Vagina (tissue), 2 donors: ENCODE measurements at regions not wholly inside any gene's neighbourhood (a gene's known extent, or its start where the extent isn't known, plus 50 kb on each side); places are given as distances from the start of the nearest gene placed in this dataset.

Source experiments
- DNase-seq, 2 donors: peaks; one replicate each; pipeline ENCODE4 v3.0.0-alpha.2; 2017; ENCODE audit errors: extremely low spot score in 2 of 2
- H3K27ac ChIP-seq: fragments of 200-600 bp; sonication (generic); one replicate; pipeline ENCODE4 v1.5.1; 2019
- H3K27me3 ChIP-seq: fragments of 200-600 bp; sonication (generic); one replicate; pipeline ENCODE4 v1.5.1; 2019
- H3K36me3 ChIP-seq, 2 donors: fragments of 200-600 bp; sonication (generic); one replicate each; pipeline ENCODE4 v1.5.1; 2017 to 2019
- H3K4me1 ChIP-seq: fragments of 200-600 bp; sonication (generic); one replicate; pipeline ENCODE4 v1.5.1; 2019
- H3K4me3 ChIP-seq, 2 donors: fragments of 200-600 bp; sonication (generic); 1 replicate in 1 of 2; 2 replicates in 1 of 2; pipeline ENCODE4 v1.5.1; 2016 to 2019
- H3K9me3 ChIP-seq: fragments of 200-600 bp; sonication (generic); one replicate; pipeline ENCODE4 v1.5.1; 2019
- POLR2A ChIP-seq, 2 donors: fragments of 450-650 bp; IDR thresholded peaks; one replicate each; pipeline ENCODE4 v1.6.1; 2017; ENCODE audit warnings: antibody characterized with exemption in 2 of 2, mild to moderate bottlenecking in 2 of 2, moderate library complexity in 2 of 2
- POLR2AphosphoS5 ChIP-seq, 2 donors: sonication (generic); formaldehyde crosslinking; IDR thresholded peaks; one replicate each; pipeline ENCODE4 v1.9.0; 2017; ENCODE audit warnings: antibody characterized with exemption in 2 of 2, mild to moderate bottlenecking in 2 of 2, low read depth in 1 of 2; ENCODE audit not compliant: insufficient read depth in 1 of 2
- intact Hi-C: fragments of 100-400 bp; cut with DNase I; formaldehyde crosslinking; loops from one replicate; pipeline ENCODE4 v1.15.1; 2023
- TF ChIP-seq, protein P1 (sequence below), 3 experiments: fragments of 450-650 bp in 2 of 3; fragments of 200-600 bp in 1 of 3; sonication (generic) in 1 of 3; IDR thresholded peaks; one replicate each; pipeline ENCODE4 v1.5.1; 2017 to 2019; ENCODE audit warnings: antibody characterized with exemption in 3 of 3, mild to moderate bottlenecking in 2 of 3, moderate library complexity in 2 of 3

GRCh38 chr9:116002624-116003023 is 151.0 kb upstream of the PAPPA start:
- no peak for TF ChIP-seq POLR2AphosphoS5 (IDR thresholded peaks at IDR 0.05; ENCODE audit: insufficient read depth in 1 of 2, low read depth in 1 of 2)

GRCh38 chr9:116003397-116003796 is 150.2 kb upstream of the PAPPA start:
- intact Hi-C loops, result no loop called here
- no peak overlapping the region for H3K4me3 ChIP-seq
- H3K9me3 ChIP-seq, result no peaks in the 10 kb centered on the region
- no peak overlapping the region for H3K27ac ChIP-seq
- TF ChIP-seq, protein P1, sequence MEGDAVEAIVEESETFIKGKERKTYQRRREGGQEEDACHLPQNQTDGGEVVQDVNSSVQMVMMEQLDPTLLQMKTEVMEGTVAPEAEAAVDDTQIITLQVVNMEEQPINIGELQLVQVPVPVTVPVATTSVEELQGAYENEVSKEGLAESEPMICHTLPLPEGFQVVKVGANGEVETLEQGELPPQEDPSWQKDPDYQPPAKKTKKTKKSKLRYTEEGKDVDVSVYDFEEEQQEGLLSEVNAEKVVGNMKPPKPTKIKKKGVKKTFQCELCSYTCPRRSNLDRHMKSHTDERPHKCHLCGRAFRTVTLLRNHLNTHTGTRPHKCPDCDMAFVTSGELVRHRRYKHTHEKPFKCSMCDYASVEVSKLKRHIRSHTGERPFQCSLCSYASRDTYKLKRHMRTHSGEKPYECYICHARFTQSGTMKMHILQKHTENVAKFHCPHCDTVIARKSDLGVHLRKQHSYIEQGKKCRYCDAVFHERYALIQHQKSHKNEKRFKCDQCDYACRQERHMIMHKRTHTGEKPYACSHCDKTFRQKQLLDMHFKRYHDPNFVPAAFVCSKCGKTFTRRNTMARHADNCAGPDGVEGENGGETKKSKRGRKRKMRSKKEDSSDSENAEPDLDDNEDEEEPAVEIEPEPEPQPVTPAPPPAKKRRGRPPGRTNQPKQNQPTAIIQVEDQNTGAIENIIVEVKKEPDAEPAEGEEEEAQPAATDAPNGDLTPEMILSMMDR (IDR thresholded peaks at IDR 0.05), result no peak
- TF ChIP-seq POLR2A (IDR thresholded peaks at IDR 0.05), result no peak
- no peak for TF ChIP-seq POLR2AphosphoS5 (IDR thresholded peaks at IDR 0.05; ENCODE audit: insufficient read depth in 1 of 2, low read depth in 1 of 2)
- H3K36me3 ChIP-seq, result no peaks in the 10 kb centered on the region
- no peak for DNase-seq
- no peaks in the 10 kb centered on the region for H3K4me1 ChIP-seq
- no peaks in the 10 kb centered on the region for H3K27me3 ChIP-seq

More at GRCh38 chr9:116002624-116003023, 151.0 kb upstream of the PAPPA start:
- Histone ChIP-seq H3K4me3 (no peak overlapping the region), H3K27ac (no peak overlapping the region), H3K9me3 (no peaks in the 10 kb centered on the region), H3K4me1 (no peaks in the 10 kb centered on the region), H3K27me3 (no peaks in the 10 kb centered on the region), H3K36me3 (no peaks in the 10 kb centered on the region)
- no peak for DNase-seq
- intact Hi-C loops, result no loop called here

- Histone ChIP-seq H3K27ac (no peak overlapping the region), H3K4me1 (no peaks in the 10 kb centered on the region), H3K36me3 (no peaks in the 10 kb centered on the region), H3K9me3 (no peaks in the 10 kb centered on the region), H3K4me3 (no peak overlapping the region), H3K27me3 (no peaks in the 10 kb centered on the region)
- no peak for DNase-seq
- intact Hi-C loops, result no loop called here
- TF ChIP-seq POLR2A (IDR thresholded peaks at IDR 0.05), result no peak
- TF ChIP-seq POLR2AphosphoS5 (IDR thresholded peaks at IDR 0.05; ENCODE audit: insufficient read depth in 1 of 2, low read depth in 1 of 2), result no peak
- TF ChIP-seq, protein P1 (IDR thresholded peaks at IDR 0.05), result no peak
Observed at GRCh38 chr9:116005205-116005604, 148.4 kb upstream of the PAPPA start.

DNA sequence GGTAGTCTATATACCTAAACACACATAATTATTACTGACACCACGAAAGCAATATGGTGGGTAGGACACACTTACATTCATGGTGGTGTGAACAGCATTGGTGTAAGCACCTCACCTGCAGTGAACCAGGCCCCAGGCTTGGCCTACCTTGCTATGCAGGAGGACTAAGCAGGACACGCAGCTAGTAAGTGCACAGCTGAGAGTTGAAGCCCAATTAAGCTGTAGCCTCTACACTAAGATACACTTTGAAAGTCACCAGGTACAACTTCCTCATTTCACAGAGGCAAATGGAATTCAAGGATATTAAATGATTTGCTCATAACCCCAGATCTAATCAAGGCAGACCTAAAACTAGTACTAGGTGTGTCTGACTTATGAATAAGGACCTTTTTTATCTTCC is 145.8 kb upstream of the PAPPA start:
- Histone ChIP-seq H3K27me3 (no peaks in the 10 kb centered on the region), H3K4me1 (no peaks in the 10 kb centered on the region), H3K4me3 (no peak overlapping the region), H3K9me3 (no peaks in the 10 kb centered on the region), H3K36me3 (no peaks in the 10 kb centered on the region), H3K27ac (no peak overlapping the region)
- intact Hi-C loops, result no loop called here
- DNase-seq, result no peak
- TF ChIP-seq, protein P1 (IDR thresholded peaks at IDR 0.05), result no peak
- TF ChIP-seq POLR2AphosphoS5 (IDR thresholded peaks at IDR 0.05; ENCODE audit: insufficient read depth in 1 of 2, low read depth in 1 of 2) (no peak), POLR2A (IDR thresholded peaks at IDR 0.05) (no peak)

- H3K9me3 ChIP-seq, result no peaks in the 10 kb centered on the region
- intact Hi-C loops, result no loop called here
- DNase-seq, result no peak
- no peak overlapping the region for H3K27ac ChIP-seq
- no peaks in the 10 kb centered on the region for H3K36me3 ChIP-seq
- H3K4me3 ChIP-seq, result no peak overlapping the region
- TF ChIP-seq, protein P1 (IDR thresholded peaks at IDR 0.05), result no peak
- TF ChIP-seq POLR2AphosphoS5 (IDR thresholded peaks at IDR 0.05; ENCODE audit: insufficient read depth in 1 of 2, low read depth in 1 of 2), result no peak
- TF ChIP-seq POLR2A (IDR thresholded peaks at IDR 0.05), result no peak
- H3K4me1 ChIP-seq, result no peaks in the 10 kb centered on the region
- no peaks in the 10 kb centered on the region for H3K27me3 ChIP-seq
Observed at GRCh38 chr9:116008278-116008677, 145.3 kb upstream of the PAPPA start.
